OCI-LY1 (cell line): ENCODE measurements at regions not wholly inside any gene's neighbourhood (a gene's known extent, or its start where the extent isn't known, plus 50 kb on each side); places are given as distances from the start of the nearest gene placed in this dataset.

Experiments
- H2AFZ ChIP-seq: fragments of 200-600 bp; sonication (generic), shearing (Covaris generic); 2 replicates; pipeline ENCODE4 v1.6.0; 2014; ENCODE audit warnings: antibody characterized with exemption, mild to moderate bottlenecking, low read length
- H3F3A ChIP-seq: fragments of 200-600 bp; sonication (generic), shearing (Covaris generic); 2 replicates; pipeline ENCODE4 v1.6.0; 2014; ENCODE audit warnings: mild to moderate bottlenecking, antibody characterized with exemption, low read length, moderate library complexity; ENCODE audit not compliant: insufficient read depth
- H3K27ac ChIP-seq: fragments of 200-600 bp; sonication (generic); 2 replicates; pipeline ENCODE4 v1.5.1; 2014; ENCODE audit warnings: low read length, mixed run types, mild to moderate bottlenecking, low read depth; ENCODE audit not compliant: poor library complexity, severe bottlenecking
- H3K27me3 ChIP-seq: fragments of 200-600 bp; sonication (generic); 2 replicates; pipeline ENCODE4 v1.6.0; 2014; ENCODE audit warnings: antibody characterized with exemption, mild to moderate bottlenecking, low read length, moderate library complexity; ENCODE audit not compliant: insufficient read depth
- H3K36me3 ChIP-seq: fragments of 200-600 bp; sonication (generic); 2 replicates; pipeline ENCODE4 v1.6.1; 2014; ENCODE audit warnings: mild to moderate bottlenecking, antibody characterized with exemption, low read length, moderate library complexity, mixed read lengths; ENCODE audit not compliant: insufficient read depth
- H3K4me1 ChIP-seq: fragments of 200-600 bp; sonication (generic); 2 replicates; pipeline ENCODE4 v1.5.1; 2014; ENCODE audit warnings: mild to moderate bottlenecking, low read length, moderate library complexity; ENCODE audit not compliant: insufficient read depth, severe bottlenecking
- H3K4me2 ChIP-seq: fragments of 200-600 bp; sonication (generic), shearing (Covaris generic); 2 replicates; pipeline ENCODE4 v1.6.1; 2014; ENCODE audit warnings: low read length
- H3K4me3 ChIP-seq: fragments of 200-600 bp; sonication (generic); 2 replicates; pipeline ENCODE4 v1.5.1; 2014; ENCODE audit warnings: low read length, low read depth, mild to moderate bottlenecking, mixed read lengths; ENCODE audit not compliant: poor library complexity, severe bottlenecking
- H3K79me2 ChIP-seq: fragments of 200-600 bp; shearing (Covaris generic); 2 replicates; pipeline ENCODE4 v1.6.1; 2016; ENCODE audit warnings: mixed run types, low read length, mixed read lengths; ENCODE audit not compliant: insufficient read depth
- H3K9ac ChIP-seq: fragments of 200-600 bp; sonication (generic), shearing (Covaris generic); 2 replicates; pipeline ENCODE4 v1.6.1; 2014; ENCODE audit warnings: mild to moderate bottlenecking, low read length, mixed read lengths
- H3K9me2 ChIP-seq: fragments of 200-600 bp; sonication (generic), shearing (Covaris generic); 2 replicates; pipeline ENCODE4 v1.6.1; 2014; ENCODE audit warnings: low read depth, mild to moderate bottlenecking, low read length, mixed read lengths
- H3K9me3 ChIP-seq: fragments of 200-600 bp; shearing (Covaris generic); 2 replicates; pipeline ENCODE4 v1.6.1; 2014; ENCODE audit warnings: low read length, mixed read lengths
- H4K20me1 ChIP-seq: fragments of 200-600 bp; sonication (generic), shearing (Covaris generic); 2 replicates; pipeline ENCODE4 v1.6.0; 2016; ENCODE audit warnings: mild to moderate bottlenecking, low read length; ENCODE audit not compliant: insufficient read depth
- EZH2 ChIP-seq: fragments of 200-600 bp; sonication (generic), shearing (Covaris generic); IDR thresholded peaks from 2 replicates; pipeline ENCODE4 v1.8.0; 2017; ENCODE audit warnings: borderline replicate concordance, mixed run types, mild to moderate bottlenecking, antibody characterized with exemption, low read length, moderate library complexity, mixed read lengths
- TF ChIP-seq, protein P1 (sequence below): fragments of 200-600 bp; sonication (generic), shearing (Covaris generic); IDR thresholded peaks from 2 replicates; pipeline ENCODE4 v1.5.1; 2017; ENCODE audit warnings: mild to moderate bottlenecking, antibody characterized with exemption, low read length, moderate library complexity, mixed read lengths

GRCh38 chr13:71320452-71320851 is 546.6 kb downstream of the DACH1 start:
- no peaks in the 10 kb centered on the region for H3K4me1 ChIP-seq
- no peaks in the 10 kb centered on the region for H3K36me3 ChIP-seq
- H3K79me2 ChIP-seq, result no peaks in the 10 kb centered on the region
- no peak overlapping the region for H2AFZ ChIP-seq
- no peak overlapping the region for H3K9ac ChIP-seq
- H3K27me3 ChIP-seq, result no peaks in the 10 kb centered on the region
- H3K4me2 ChIP-seq, result no peak overlapping the region
- H3F3A ChIP-seq, result no peaks in the 10 kb centered on the region
- H3K9me3 ChIP-seq, result no peaks in the 10 kb centered on the region
- H3K27ac ChIP-seq, result no peak overlapping the region
- no peaks in the 10 kb centered on the region for H3K9me2 ChIP-seq
- H3K4me3 ChIP-seq, result no peak overlapping the region
- H4K20me1 ChIP-seq, result no peaks in the 10 kb centered on the region
- no peak for TF ChIP-seq EZH2
- TF ChIP-seq, protein P1, sequence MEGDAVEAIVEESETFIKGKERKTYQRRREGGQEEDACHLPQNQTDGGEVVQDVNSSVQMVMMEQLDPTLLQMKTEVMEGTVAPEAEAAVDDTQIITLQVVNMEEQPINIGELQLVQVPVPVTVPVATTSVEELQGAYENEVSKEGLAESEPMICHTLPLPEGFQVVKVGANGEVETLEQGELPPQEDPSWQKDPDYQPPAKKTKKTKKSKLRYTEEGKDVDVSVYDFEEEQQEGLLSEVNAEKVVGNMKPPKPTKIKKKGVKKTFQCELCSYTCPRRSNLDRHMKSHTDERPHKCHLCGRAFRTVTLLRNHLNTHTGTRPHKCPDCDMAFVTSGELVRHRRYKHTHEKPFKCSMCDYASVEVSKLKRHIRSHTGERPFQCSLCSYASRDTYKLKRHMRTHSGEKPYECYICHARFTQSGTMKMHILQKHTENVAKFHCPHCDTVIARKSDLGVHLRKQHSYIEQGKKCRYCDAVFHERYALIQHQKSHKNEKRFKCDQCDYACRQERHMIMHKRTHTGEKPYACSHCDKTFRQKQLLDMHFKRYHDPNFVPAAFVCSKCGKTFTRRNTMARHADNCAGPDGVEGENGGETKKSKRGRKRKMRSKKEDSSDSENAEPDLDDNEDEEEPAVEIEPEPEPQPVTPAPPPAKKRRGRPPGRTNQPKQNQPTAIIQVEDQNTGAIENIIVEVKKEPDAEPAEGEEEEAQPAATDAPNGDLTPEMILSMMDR, result peak; percentile 64

- Histone ChIP-seq H2AFZ (no peak overlapping the region), H4K20me1 (no peaks in the 10 kb centered on the region), H3K36me3 (no peaks in the 10 kb centered on the region), H3K27me3 (no peaks in the 10 kb centered on the region), H3K9me3 (no peaks in the 10 kb centered on the region), H3K9me2 (no peaks in the 10 kb centered on the region), H3K4me1 (no peaks in the 10 kb centered on the region), H3K4me3 (no peak overlapping the region), H3K4me2 (no peak overlapping the region), H3K27ac (no peak overlapping the region), H3K79me2 (no peaks in the 10 kb centered on the region), H3F3A (no peaks in the 10 kb centered on the region), H3K9ac (no peak overlapping the region)
- TF ChIP-seq EZH2, result no peak
- TF ChIP-seq, protein P1, result no peak
These were observed 550.1 kb downstream of the DACH1 start for GRCh38 chr13:71316792-71317363.

- Histone ChIP-seq H3K79me2 (no peaks in the 10 kb centered on the region), H3K4me2 (no peak overlapping the region)
These were observed 554.1 kb downstream of the DACH1 start for GRCh38 chr13:71312923-71313322.

More at GRCh38 chr13:71312923-71313322, 554.1 kb downstream of the DACH1 start:
- Histone ChIP-seq H3K4me3 (no peak overlapping the region), H3K9me3 (no peaks in the 10 kb centered on the region), H3K4me1 (no peaks in the 10 kb centered on the region), H3K9ac (no peak overlapping the region), H3K36me3 (no peaks in the 10 kb centered on the region), H3F3A (no peaks in the 10 kb centered on the region), H3K9me2 (no peaks in the 10 kb centered on the region), H3K27ac (no peak overlapping the region), H4K20me1 (no peaks in the 10 kb centered on the region), H3K27me3 (no peaks in the 10 kb centered on the region), H2AFZ (no peak overlapping the region)
- no peak for TF ChIP-seq EZH2
- TF ChIP-seq, protein P1, result no peak
